Cardiac muscle cell (in vitro differentiated cells and primary cell): ENCODE measurements at regions not wholly inside any gene's neighbourhood (a gene's known extent, or its start where the extent isn't known, plus 50 kb on each side); places are given as distances from the start of the nearest gene placed in this dataset.

ENCODE experiments used
- DNase-seq, 2 donors: peaks; one replicate each; pipeline versions ENCODE4 v3.0.0 to v3.0.0-alpha.2; 2010 to 2017; ENCODE audit warnings: low read depth in 1 of 2, low spot score in 1 of 2
- H3K27ac ChIP-seq: fragments of 200-600 bp; sonication (generic); 2 replicates; pipeline ENCODE4 v1.5.1; 2016
- H3K27me3 ChIP-seq: fragments of 200-600 bp; sonication (generic); 2 replicates; pipeline ENCODE4 v1.6.0; 2016; ENCODE audit warnings: control low read depth
- H3K36me3 ChIP-seq: fragments of 200-600 bp; sonication (generic); 2 replicates; pipeline ENCODE4 v1.5.1; 2016; ENCODE audit warnings: control low read depth
- H3K4me1 ChIP-seq: fragments of 200-600 bp; sonication (generic); 2 replicates; pipeline ENCODE4 v1.8.1; 2017; ENCODE audit warnings: low read depth, mild to moderate bottlenecking, mixed run types
- H3K4me3 ChIP-seq: fragments of 200-600 bp; sonication (generic); 2 replicates; pipeline ENCODE4 v1.5.1; 2016; ENCODE audit warnings: mild to moderate bottlenecking
- H3K9me3 ChIP-seq: fragments of 200-600 bp; sonication (generic); 2 replicates; pipeline ENCODE4 v1.5.1; 2017; ENCODE audit warnings: low read depth, mild to moderate bottlenecking, control low read depth
- CTCF ChIP-seq: IDR thresholded peaks from 2 replicates; pipeline ENCODE4 v1.5.1; 2012; ENCODE audit warnings: low read depth, mild to moderate bottlenecking, low read length

GRCh38 chr11:112410325-112410724 lies 149.7 kb upstream of the PLET1 start:
- H3K27me3 ChIP-seq: no peaks in the 10 kb centered on the region
- H3K9me3 ChIP-seq: no peaks in the 10 kb centered on the region
- no peaks in the 10 kb centered on the region for H3K4me1 ChIP-seq
- no peaks in the 10 kb centered on the region for H3K36me3 ChIP-seq
- no peak overlapping the region for H3K4me3 ChIP-seq
- no peak for DNase-seq
- no peak overlapping the region for H3K27ac ChIP-seq
- no peak for TF ChIP-seq CTCF

DNA sequence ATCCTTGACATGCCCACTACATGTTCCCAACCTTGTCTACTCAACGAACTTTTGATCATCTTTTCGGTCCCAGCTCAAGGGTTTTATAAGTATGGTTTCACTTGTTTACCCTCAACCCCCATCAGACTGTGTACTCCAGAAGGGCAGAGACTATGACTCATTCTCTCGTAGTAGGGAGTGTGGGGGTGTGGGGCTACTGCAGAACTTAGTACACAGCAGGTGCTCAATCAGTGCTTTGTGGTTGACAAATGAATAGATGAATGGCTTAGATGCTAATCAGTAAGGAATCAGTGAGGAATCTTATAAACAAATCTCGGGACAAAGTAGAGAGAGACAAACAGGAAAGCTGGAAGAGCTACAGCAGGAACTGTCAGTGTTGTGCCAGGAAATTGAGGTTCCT lies 151.7 kb upstream of the PLET1 start:
- no peak for DNase-seq
- no peak overlapping the region for H3K4me3 ChIP-seq
- H3K27ac ChIP-seq: no peak overlapping the region
- H3K4me1 ChIP-seq: no peaks in the 10 kb centered on the region
- H3K9me3 ChIP-seq: no peaks in the 10 kb centered on the region
- no peaks in the 10 kb centered on the region for H3K27me3 ChIP-seq
- TF ChIP-seq CTCF: no peak
- H3K36me3 ChIP-seq: no peaks in the 10 kb centered on the region

GRCh38 chr11:112417339-112417738 lies 156.7 kb upstream of the PLET1 start:
- H3K36me3 ChIP-seq: no peaks in the 10 kb centered on the region
- no peak for TF ChIP-seq CTCF
- no peaks in the 10 kb centered on the region for H3K4me1 ChIP-seq
- no peaks in the 10 kb centered on the region for H3K9me3 ChIP-seq
- no peak overlapping the region for H3K27ac ChIP-seq
- no peak overlapping the region for H3K4me3 ChIP-seq
- no peaks in the 10 kb centered on the region for H3K27me3 ChIP-seq
- DNase-seq: no peak

GRCh38 chr11:112418438-112418837 lies 157.8 kb upstream of the PLET1 start:
- DNase-seq: no peak
- H3K4me1 ChIP-seq: no peaks in the 10 kb centered on the region
- no peak for TF ChIP-seq CTCF
- H3K36me3 ChIP-seq: no peaks in the 10 kb centered on the region
- no peaks in the 10 kb centered on the region for H3K9me3 ChIP-seq
- H3K27ac ChIP-seq: no peak overlapping the region
- H3K4me3 ChIP-seq: no peak overlapping the region
- H3K27me3 ChIP-seq: no peaks in the 10 kb centered on the region

- DNase-seq: no peak
- H3K4me1 ChIP-seq: no peaks in the 10 kb centered on the region
- H3K4me3 ChIP-seq: no peak overlapping the region
- H3K27me3 ChIP-seq: no peaks in the 10 kb centered on the region
- no peaks in the 10 kb centered on the region for H3K9me3 ChIP-seq
- TF ChIP-seq CTCF: no peak
- no peak overlapping the region for H3K27ac ChIP-seq
- no peaks in the 10 kb centered on the region for H3K36me3 ChIP-seq
Observed at GRCh38 chr11:112421879-112422278, 161.2 kb upstream of the PLET1 start.

- no peaks in the 10 kb centered on the region for H3K27me3 ChIP-seq
- H3K4me1 ChIP-seq: no peaks in the 10 kb centered on the region
- DNase-seq: no peak
- H3K4me3 ChIP-seq: no peak overlapping the region
- H3K36me3 ChIP-seq: no peaks in the 10 kb centered on the region
- no peak overlapping the region for H3K27ac ChIP-seq
- no peaks in the 10 kb centered on the region for H3K9me3 ChIP-seq
- no peak for TF ChIP-seq CTCF
Observed at GRCh38 chr11:112425121-112425520, 164.5 kb upstream of the PLET1 start.
